ENCODE measurements at regions not wholly inside any gene's neighbourhood (a gene's known extent, or its start where the extent isn't known, plus 50 kb on each side); places are given as distances from the start of the nearest gene placed in this dataset.
A peak's percentile ranks its signal among the peaks of the same experiment; 100 is the strongest.

- Histone ChIP-seq H3K27me3 (ENCODE audit: control insufficient read depth, insufficient read depth, low read length) (no peaks in the 10 kb centered on the region), H3K4me3 (ENCODE audit: low read depth, low read length) (no peak overlapping the region), H3K36me3 (ENCODE audit: control insufficient read depth, insufficient read depth, low read length) (no peaks in the 10 kb centered on the region)
- no peak for TF ChIP-seq CTCF (IDR thresholded peaks at IDR 0.05; ENCODE audit: insufficient read depth, low read length, poor library complexity, severe bottlenecking)
- no peak for DNase-seq (ENCODE audit: low read depth)
Measured at GRCh38 chr2:12928775-12929401, 212.2 kb downstream of the TRIB2 start.

DNA sequence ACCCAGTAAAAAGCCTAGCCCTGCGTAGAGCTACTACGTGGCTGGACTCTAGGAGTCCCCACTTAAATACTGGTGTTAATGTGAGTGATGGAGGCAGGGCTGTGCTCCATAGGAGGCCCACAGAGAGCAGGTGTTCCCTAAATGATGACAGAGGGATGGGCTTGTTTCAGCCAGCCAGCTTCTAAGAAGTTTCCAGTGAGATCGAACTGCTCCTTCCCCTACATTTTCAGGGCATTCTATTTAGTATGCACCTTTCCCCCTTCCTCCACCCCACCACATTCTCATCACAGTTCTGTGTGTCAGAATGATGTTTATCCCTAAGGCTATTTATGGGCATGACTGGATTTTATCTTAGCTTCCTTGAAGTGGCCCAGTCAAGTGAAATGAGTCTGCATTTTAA is 213.0 kb downstream of the TRIB2 start:
- H3K36me3 ChIP-seq (ENCODE audit: control insufficient read depth, insufficient read depth, low read length): no peaks in the 10 kb centered on the region
- H3K27me3 ChIP-seq (ENCODE audit: control insufficient read depth, insufficient read depth, low read length): no peaks in the 10 kb centered on the region
- no peak for TF ChIP-seq CTCF (IDR thresholded peaks at IDR 0.05; ENCODE audit: insufficient read depth, low read length, poor library complexity, severe bottlenecking)
- H3K4me3 ChIP-seq (ENCODE audit: low read depth, low read length): no peak overlapping the region
- DNase-seq (ENCODE audit: low read depth): no peak

DNA sequence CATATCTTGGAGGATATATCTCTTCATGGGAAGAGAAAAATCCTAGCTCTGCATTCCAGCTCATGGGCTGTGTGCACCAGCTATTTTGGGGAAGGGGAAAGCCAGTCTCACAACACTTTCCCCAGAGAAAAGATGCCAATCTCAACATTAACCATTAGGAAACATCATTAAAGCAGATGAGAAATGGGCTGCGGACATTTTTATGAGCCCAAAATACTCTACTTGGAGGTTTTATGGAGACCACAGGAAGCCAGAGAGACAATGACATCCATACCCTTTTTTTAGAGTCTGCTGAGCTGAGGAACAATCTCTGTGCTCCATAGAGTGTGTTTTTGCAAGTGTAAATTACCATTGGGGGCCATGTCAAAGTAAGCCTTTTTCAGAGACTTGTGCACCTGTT is 213.7 kb downstream of the TRIB2 start:
- H3K36me3 ChIP-seq (ENCODE audit: control insufficient read depth, insufficient read depth, low read length): no peaks in the 10 kb centered on the region
- DNase-seq (ENCODE audit: low read depth): no peak
- TF ChIP-seq CTCF (IDR thresholded peaks at IDR 0.05; ENCODE audit: insufficient read depth, low read length, poor library complexity, severe bottlenecking): no peak
- H3K27me3 ChIP-seq (ENCODE audit: control insufficient read depth, insufficient read depth, low read length): no peaks in the 10 kb centered on the region
- H3K4me3 ChIP-seq (ENCODE audit: low read depth, low read length): no peak overlapping the region

GRCh38 chr2:12931186-12931844 is 214.6 kb downstream of the TRIB2 start:
- no peaks in the 10 kb centered on the region for H3K27me3 ChIP-seq (ENCODE audit: control insufficient read depth, insufficient read depth, low read length)
- TF ChIP-seq CTCF (IDR thresholded peaks at IDR 0.05; ENCODE audit: insufficient read depth, low read length, poor library complexity, severe bottlenecking): peak; percentile 80
- no peak for DNase-seq (ENCODE audit: low read depth)
- H3K36me3 ChIP-seq (ENCODE audit: control insufficient read depth, insufficient read depth, low read length): no peaks in the 10 kb centered on the region
- no peak overlapping the region for H3K4me3 ChIP-seq (ENCODE audit: low read depth, low read length)

DNA sequence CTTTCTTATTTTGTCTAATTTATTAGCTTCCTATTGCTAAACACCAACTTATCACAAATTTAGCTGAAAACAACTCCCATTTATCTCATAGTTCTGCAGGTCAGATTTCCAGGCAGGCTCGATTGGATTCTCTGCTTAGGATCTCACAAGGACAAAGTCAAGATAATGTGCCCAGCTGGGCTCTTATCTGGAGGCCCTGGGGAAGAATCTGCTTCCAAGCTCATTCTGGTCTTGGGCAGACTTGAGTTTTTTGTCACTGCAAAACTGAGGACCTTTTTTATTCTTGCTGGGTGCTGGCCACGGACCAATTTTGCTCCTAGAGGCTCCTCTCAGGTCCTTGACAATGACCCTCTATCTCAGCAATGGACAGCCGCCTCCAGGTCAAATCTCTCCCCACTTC is 215.5 kb downstream of the TRIB2 start:
- DNase-seq (ENCODE audit: low read depth): no peak
- no peak for TF ChIP-seq CTCF (IDR thresholded peaks at IDR 0.05; ENCODE audit: insufficient read depth, low read length, poor library complexity, severe bottlenecking)
- Histone ChIP-seq H3K36me3 (ENCODE audit: control insufficient read depth, insufficient read depth, low read length) (no peaks in the 10 kb centered on the region), H3K27me3 (ENCODE audit: control insufficient read depth, insufficient read depth, low read length) (no peaks in the 10 kb centered on the region), H3K4me3 (ENCODE audit: low read depth, low read length) (no peak overlapping the region)

Data from kidney epithelial cell (primary cell).